GM10266 (cell line): ENCODE measurements at regions not wholly inside any gene's neighbourhood (a gene's known extent, or its start where the extent isn't known, plus 50 kb on each side); places are given as distances from the start of the nearest gene placed in this dataset.

ENCODE experiments used
- DNase-seq: peaks from one replicate; pipeline ENCODE4 v3.0.0; 2012; ENCODE audit errors: extremely low spot score
- TF ChIP-seq, protein P1 (sequence below): IDR thresholded peaks from 2 replicates; pipeline ENCODE4 v1.5.1; 2012; ENCODE audit warnings: mild to moderate bottlenecking, low read depth; ENCODE audit not compliant: control insufficient read depth, insufficient read depth; ENCODE audit errors: missing control alignments

DNA sequence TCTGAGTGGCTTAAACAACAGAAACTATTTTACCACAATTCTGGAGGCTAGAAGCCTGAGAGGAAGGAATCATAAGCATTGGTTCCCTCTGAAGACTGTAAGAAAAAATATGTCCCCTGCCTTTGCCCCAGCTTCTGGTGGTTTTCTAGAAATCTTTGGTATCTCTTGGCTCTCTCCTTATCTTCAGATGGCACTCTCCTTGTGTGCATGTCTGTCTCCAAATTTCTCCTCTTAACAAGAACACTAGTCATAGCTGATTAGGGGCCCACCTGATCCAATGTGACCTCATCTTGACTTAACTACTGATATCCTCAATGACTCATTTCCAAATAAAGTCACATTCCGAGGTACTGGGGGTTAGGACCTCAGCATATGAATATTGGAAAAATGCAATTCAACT, 635.0 kb upstream of the NR3C2 start:
- DNase-seq, result no peak
- TF ChIP-seq, protein P1, sequence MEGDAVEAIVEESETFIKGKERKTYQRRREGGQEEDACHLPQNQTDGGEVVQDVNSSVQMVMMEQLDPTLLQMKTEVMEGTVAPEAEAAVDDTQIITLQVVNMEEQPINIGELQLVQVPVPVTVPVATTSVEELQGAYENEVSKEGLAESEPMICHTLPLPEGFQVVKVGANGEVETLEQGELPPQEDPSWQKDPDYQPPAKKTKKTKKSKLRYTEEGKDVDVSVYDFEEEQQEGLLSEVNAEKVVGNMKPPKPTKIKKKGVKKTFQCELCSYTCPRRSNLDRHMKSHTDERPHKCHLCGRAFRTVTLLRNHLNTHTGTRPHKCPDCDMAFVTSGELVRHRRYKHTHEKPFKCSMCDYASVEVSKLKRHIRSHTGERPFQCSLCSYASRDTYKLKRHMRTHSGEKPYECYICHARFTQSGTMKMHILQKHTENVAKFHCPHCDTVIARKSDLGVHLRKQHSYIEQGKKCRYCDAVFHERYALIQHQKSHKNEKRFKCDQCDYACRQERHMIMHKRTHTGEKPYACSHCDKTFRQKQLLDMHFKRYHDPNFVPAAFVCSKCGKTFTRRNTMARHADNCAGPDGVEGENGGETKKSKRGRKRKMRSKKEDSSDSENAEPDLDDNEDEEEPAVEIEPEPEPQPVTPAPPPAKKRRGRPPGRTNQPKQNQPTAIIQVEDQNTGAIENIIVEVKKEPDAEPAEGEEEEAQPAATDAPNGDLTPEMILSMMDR, result no peak

DNA sequence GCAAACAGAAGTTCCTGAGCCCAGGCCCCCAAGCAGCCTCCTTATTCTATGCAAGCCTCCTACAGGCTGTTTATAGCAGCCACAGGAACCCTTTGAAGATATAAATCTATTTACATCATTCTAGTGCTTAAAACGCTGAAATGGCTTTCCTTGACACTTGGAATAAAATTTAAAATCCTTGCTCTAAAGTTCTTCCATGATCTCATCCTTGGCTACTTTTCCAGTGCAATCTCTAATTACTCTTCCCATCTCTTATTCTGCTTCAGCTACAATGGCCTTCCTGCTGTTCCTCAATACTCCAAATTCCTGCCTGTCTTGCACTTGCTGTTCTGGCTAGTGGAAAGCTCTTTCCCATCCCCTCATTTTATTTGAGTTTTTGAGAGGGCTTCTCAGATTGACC, 634.2 kb upstream of the NR3C2 start:
- DNase-seq, result no peak
- TF ChIP-seq, protein P1, result no peak

DNA sequence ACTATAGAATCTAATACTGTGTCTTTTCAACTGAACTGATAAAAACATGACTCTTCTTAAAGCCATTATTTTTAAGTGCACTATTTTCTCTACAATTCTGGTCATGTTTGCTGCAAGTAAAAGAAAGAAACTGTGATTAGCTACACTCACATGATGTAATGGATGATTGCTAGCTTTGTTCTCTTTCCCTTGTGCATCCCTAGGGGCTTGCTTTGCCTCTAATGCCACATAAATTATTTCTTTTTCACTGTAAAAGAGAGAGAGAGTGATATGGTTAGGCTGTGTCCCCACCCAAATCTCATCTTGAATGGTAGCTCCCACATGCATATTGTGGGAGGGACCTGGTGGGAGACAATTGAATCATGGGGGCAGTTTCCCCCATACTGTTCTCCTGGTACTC, 630.2 kb upstream of the NR3C2 start:
- TF ChIP-seq, protein P1, result no peak
- DNase-seq, result no peak

DNA sequence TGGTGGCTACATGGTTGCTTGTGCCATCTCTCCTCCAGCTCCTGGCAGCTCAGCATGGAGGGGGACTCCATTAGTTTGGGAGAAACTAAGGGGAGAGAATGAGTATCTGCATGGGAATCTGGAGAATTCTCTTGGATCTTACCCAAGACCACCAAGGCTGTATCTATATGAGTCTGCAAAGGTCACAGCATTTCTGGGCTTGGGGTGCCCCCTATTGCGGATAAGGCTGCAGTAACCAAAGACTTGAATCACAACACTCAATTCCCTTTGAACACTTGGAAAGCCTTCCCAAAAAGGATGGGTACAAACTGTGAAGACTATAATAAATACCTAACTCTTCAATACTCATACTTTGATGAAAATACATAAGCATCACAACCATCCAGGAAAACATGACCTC, 623.5 kb upstream of the NR3C2 start:
- TF ChIP-seq, protein P1, result no peak
- no peak for DNase-seq

- no peak for DNase-seq
- TF ChIP-seq, protein P1, result no peak
Measured at GRCh38 chr4:149062997-149063396, 620.8 kb upstream of the NR3C2 start.

DNA sequence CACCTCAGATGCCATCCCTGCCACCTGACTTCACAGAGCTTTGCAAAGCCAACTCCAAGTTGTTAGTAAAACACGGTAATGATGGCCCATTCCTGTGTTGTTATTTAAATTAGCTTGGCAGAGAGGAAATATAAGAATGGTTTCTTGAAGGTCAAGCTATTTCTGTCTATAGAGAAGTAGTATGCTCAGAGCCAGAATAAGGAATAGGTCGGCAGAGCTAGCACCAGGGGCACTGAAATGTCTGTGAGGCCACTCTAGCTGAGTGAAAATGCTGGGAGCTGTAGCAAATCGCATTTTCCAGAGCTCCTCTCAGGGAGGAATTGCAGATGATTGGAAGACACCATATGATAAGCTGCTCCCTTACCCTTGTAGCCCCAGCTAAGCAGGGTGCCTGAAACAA, 615.4 kb upstream of the NR3C2 start:
- no peak for DNase-seq
- TF ChIP-seq, protein P1, result no peak

DNA sequence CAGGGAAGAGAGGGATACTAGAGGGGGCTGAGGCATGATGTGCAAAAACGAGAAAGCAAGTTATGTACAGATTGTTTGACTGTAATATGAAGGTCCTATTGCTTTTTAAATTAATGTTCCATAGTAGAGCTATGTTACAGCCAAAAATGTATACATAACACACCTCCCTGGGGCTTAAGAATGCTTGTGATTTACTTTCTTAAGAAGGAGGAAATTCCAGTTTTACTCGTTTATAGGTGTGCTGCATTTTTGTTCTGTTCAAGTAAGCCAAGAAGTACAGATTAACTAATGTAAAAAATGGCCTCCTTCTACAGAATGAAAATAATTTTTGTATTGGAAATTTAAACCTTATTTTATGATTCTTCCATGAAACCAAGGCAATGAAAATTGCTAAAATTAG, 614.4 kb upstream of the NR3C2 start:
- no peak for DNase-seq
- TF ChIP-seq, protein P1, result no peak

DNA sequence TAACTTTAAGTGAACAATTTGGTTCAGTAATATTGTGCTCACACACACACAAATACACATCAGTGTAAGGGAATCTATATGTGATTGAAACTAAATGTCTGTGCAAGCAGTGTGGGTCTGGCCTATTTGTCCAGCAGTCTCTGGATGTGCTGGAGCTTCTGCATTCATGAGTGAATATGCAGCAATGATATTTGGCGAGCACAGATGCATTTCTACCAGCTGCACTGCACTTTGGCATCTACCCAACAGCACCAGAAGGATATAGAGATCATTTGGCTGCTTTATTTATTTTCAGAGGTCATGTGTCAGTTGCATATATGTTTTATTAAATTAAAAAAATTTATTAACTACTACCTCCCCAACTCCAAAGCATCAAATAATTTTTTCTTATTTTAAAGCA, 613.4 kb upstream of the NR3C2 start:
- TF ChIP-seq, protein P1, result no peak
- no peak for DNase-seq
